Inflammatory macrophage (primary cell): ENCODE measurements at regions not wholly inside any gene's neighbourhood (a gene's known extent, or its start where the extent isn't known, plus 50 kb on each side); places are given as distances from the start of the nearest gene placed in this dataset.

Experiments used
- DNase-seq, 2 donors: peaks; one replicate each; pipeline ENCODE4 v3.0.0-alpha.2; 2020 to 2022

DNA sequence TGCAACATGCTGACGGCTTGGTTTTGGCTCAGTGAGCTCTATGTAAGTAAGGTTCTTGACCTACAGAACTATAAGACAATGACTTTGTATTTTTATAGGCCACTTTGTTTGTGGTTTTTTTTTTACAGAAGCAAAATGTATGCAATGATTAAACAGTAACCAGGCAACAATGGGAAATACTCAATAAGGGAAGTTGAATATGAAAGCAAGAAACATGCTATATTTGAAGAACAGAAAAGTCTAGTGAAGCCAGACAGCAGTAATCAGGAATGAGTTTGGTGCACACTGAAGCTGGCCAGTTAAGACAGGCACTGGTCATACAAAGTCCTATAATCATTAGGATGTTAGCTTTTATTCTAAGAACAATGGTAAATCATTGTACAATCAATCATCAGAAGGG lies 1926.8 kb downstream of the NCAM2 start:
- no peak for DNase-seq

DNA sequence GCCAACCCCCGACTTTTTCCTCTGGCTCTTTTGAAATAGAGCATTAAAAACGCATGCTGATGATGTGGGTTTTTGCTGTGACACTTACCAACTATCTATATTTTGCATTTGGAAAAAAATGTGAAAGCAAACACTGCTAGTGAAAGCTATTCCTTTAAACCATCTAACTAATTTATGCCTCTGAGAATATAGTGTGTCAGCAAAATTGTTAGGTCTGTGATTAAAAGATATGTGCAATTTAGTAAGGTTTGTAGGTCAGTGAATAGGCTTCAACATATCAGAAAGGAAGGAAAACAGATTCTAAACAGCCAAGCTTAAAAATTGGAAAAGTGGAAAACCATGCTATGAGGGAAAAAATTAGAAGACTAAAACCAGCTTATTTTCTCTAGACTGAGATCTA lies 1929.3 kb downstream of the NCAM2 start:
- no peak for DNase-seq

GRCh38 chr21:22941779-22942490 lies 1943.7 kb downstream of the NCAM2 start:
- no peak for DNase-seq

DNA sequence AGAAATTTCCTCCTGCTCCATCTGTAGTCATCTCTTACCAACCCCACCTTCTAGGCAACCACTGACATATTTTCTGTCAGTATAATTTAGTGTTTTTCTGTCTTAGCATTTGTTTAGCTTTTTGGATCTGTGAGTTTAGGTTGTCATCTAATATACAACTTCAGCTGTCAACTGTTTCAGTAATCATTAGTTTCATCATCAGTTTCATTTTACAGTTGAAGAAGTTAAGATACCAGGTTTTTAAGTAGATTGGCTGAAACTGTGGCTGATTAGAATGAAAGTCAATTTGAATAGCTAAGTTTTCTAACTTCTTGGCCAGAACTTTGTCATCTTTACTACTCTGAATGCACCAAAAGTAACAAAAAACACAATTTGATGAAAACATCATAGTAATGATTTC lies 1957.3 kb downstream of the NCAM2 start:
- no peak for DNase-seq

DNA sequence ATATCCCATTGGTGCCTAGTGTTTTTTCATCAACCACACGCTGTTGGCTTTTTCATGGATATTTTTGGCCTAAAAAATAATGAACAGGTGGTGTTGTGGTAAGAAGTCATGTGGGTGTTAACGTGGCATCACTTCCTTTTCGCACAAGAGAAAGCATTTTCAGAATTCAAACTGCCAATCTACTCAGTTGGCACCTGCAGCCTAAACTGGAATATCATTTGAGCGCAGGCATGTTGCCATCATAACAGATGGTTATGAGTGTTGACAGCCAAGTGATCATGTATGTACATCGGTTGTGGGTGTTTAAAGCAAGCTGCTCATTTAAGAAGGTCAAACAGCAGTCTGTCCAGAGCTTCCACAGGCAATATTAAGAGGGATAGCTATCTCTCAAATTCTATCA lies 1963.0 kb downstream of the NCAM2 start:
- DNase-seq, result no peak

DNA sequence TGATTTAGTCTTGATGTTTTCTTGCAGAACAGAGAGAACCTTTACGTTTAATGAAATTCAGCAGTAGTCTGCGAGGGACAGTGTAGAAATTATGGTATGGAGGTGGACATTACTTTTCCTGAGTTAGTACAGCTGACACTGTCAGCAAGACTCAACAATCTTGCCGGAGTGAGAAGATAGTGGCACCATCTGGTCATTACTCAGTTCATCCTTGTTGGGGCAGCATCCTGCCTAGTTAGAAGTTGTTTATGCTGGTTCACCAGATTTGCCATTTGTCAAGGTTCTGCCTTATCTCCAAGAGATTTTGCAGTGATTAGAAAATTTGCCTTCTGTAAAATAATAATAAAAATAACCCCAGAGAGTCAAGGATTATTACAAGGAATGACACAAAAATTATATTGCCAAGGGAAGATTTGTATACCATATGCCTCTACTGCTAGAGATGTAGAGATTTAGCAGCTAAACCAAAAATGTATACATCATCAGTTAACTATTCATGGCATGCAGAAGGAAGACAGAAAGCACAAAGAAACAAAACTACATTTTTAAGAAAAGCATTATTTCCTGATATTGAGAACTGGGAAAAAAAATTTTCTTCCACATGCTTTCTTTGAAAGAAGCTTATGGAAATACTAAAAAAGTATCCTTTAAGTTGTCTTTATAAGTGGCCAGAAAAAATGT lies 1967.4 kb downstream of the NCAM2 start:
- no peak for DNase-seq

- DNase-seq, result no peak
Measured at GRCh38 chr21:22981819-22982218, 1983.6 kb downstream of the NCAM2 start.

DNA sequence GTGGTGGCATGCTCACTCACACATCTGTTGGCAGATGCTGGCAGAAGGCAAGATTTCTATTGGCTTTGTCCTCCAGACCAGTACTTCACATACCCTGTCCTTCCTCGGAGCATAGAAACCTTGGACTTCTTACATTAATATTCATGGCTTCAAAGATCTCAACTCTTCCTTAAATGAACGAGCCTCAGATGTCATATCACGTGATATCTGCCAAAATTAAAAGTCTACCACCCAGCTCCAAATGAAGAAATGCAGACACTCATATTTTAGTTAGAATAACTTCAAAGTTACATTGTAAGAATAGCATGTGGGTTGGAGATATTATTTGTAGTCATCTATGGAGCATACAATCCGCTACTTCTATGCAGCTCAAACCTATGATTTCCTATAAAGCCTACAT lies 1994.9 kb downstream of the NCAM2 start:
- no peak for DNase-seq

DNA sequence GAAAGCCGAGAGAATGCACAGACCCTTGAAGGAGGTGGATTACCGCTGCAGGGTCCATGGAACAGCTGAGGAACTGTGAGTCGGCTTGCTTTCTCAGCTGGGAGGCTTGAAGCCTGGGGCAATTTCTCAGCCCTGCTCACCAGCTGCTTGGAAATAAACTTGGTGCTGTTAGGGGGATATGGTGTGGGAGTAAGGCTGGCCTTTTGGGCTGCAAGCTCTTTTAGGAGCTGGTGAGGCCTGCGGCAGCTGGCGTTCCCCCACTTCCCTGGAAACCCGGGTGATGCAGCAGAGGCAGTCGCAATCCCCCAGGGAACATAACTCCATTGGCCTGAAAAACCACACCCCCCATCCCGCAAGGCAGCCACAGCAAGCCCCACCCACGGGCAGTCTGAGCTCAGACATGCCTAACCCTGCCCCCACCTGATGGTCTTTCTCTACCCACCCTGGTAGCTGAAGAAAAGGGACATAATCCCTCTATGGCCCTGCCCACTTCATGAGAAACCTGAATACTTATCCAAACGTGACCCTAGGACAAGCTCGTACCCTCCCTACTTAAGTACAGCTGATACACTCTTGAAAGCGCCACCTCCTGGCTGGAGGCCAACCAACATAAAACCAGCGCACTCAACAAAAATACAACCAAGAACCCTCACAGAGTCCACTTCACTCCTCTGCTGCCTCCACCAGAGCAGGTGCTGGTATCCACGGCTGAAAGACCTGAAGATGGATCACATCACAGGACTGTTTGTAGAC lies 1995.8 kb downstream of the NCAM2 start:
- DNase-seq, result no peak

- DNase-seq, result no peak
Measured at GRCh38 chr21:23003951-23004350, 2005.7 kb downstream of the NCAM2 start.

GRCh38 chr21:23008601-23009202 lies 2010.5 kb downstream of the NCAM2 start:
- DNase-seq, result no peak

DNA sequence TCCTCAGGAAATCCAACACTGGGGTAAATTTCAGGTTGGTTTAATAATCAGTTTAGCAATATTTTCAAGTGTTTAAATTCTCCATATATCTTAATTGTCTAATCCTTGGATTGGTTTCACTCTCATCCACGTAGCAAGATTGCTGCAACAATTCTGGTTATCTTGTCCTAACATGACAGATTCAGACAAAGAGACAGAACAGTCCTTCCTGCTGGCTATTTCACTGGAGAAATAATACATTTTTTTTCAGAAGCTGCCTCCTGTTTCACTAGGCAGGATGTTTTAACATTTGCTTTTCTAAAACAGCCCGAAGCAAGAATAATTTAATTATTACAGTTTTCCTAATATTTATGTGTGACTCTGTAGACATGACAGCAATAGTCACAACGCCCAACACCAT lies 2011.2 kb downstream of the NCAM2 start:
- no peak for DNase-seq

DNA sequence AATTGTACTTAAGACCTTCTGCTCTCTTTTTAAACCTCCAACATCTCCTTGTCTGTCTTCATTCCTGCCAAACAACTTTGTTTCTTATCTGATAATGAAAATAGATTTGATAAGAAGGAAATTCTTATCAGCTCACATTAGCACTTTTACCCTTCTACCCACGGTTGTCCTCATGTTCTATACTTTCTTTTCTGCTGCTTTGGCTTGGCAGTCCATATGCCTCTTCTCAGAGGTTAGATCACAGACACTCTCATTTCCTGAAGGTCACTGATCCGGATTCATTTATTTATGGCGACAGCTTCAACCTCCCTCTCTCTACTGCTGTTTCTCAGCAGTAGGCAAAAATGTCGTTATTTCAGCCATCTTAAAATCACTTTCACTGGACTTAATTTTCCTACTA lies 2015.8 kb downstream of the NCAM2 start:
- DNase-seq, result no peak

- DNase-seq, result no peak
Measured at GRCh38 chr21:23016617-23017016, 2018.4 kb downstream of the NCAM2 start.

GRCh38 chr21:23017989-23018388 lies 2019.8 kb downstream of the NCAM2 start:
- no peak for DNase-seq

- DNase-seq, result no peak
Measured at GRCh38 chr21:23020969-23021368, 2022.8 kb downstream of the NCAM2 start.

DNA sequence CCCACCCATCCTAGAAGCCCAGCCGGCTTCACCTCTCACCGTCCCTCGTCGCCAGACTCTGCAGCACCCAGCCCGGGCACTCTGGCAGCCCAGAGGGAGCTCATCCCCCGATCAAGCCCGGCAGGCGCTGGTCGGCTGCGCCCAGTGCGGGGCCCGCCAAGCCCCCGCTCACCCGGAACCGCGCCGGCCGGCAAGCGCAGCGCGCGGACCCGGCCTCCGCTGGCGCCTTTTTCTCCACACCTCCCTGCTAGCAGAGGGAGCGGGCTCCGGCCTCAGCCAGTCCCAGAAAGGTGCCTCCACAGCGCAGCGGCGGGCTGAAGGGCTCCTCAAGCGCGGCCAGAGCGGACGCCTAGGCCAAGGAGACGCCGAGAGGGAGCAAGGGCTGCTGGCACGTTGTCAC lies 2023.3 kb downstream of the NCAM2 start:
- no peak for DNase-seq

DNA sequence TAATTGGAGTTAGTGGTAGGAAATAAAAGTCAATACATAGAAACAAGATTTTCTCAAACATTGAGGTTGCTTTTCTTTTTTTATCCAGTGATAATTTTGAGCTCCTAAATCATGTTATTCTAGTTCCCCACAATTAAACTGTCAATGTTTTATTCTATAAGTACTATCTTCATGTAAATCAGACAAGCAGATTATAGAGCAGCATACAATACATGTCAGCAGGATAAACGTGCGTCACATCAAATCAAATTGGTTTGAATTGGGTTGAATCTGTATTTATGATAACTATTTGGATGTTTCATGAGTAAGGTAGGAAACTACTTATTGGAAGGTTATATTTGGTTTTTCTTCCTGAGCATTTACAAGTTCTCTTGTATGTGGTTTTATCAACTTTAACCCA lies 2028.7 kb downstream of the NCAM2 start:
- no peak for DNase-seq

- no peak for DNase-seq
Measured at GRCh38 chr21:23039846-23040245, 2041.6 kb downstream of the NCAM2 start.

DNA sequence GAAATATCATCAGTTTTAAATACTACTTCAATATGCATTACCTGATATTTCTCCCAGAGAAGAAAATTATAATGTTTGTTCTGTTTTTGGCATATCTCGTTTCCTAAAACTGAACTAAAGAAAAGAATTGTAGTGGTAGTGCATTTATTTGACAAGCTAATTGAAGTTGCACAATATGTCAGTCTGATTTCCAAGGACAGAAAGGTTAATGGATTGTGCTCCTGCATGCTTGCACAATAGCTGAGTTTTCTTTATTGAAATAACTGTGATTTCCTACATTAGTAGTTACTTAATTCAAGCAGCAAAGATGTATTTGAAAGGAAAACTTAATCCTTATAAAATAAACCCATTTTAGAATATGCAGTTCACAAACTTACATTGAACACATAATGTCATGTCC lies 2047.7 kb downstream of the NCAM2 start:
- no peak for DNase-seq

DNA sequence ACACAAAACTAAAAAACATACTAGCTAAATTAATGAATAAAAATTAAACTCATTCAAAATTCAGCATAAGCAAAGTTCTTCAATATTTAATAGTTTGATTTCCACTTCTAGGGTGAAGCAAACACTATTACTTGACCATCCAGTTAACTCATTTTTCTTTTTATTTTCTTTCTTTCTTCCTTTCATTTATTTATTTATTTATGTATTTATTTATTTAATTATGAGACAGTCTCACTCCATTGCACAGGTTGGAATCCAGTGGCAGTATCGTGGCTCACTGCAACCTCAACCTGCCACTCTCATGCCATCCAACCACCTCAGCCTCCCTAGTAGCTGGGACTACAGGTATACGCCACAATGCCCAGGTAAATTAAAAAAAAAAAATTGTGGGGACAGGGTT lies 2069.5 kb downstream of the NCAM2 start:
- DNase-seq, result no peak

DNA sequence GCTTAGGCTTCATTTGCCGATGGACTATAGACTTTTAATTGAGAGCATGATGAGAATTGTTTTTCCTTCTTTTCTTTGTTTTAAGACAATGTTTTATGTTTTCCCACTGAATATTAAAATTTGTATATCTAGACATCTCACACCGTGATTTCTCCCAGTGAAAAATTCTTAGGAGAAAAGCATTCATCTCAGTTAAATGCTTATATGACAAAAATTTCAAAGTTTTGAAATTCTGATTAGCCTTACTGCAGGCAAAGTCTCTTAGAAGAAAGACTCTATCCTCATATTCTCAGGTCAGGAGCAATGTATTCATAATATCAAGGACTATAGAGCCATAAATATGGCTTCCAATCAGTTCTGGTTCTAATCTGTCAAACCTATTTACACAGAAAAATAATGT lies 2085.0 kb downstream of the NCAM2 start:
- DNase-seq, result no peak

DNA sequence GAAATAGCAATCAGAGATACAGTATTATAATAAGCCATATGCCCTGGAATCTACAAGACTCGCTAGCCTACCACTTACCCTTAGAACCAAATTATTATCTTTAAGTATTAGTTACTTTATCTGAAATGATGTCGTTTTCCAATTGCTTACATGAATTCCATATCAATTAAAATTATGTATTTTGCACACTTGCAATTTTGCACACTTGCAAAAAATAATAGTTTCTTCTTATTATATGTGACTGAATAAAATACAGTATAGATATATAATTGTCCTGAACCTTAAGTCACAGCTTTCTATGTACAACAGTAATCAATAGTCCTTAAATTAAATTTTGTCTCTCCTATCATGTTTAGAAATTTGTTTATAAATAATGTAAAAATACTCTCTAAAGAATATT lies 2095.1 kb downstream of the NCAM2 start:
- no peak for DNase-seq

DNA sequence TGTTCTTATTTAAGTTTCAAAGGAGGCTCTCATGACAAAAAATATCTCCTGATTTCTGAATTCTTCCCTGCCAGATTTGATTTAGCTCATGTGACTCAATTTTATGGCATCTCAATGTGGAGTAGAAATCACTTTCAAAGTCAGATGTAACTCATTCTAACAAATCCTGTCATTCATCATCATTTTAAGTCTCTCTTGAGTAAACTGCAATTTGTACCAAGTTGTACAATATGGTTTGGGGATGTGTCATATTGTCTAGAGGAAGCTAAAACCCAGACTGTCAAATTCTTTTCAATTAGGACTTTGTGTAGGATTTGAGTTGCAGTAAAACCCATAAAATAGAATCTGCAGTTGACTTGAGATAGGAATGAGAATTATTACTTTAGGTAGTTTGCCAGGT lies 2101.0 kb downstream of the NCAM2 start:
- DNase-seq, result no peak
